NCI-H1694 treated with DMSO at 0.1 percent for 48 hours (cell line): ENCODE measurements at regions not wholly inside any gene's neighbourhood (a gene's known extent, or its start where the extent isn't known, plus 50 kb on each side); places are given as distances from the start of the nearest gene placed in this dataset.

Source experiments
- DNase-seq: peaks from one replicate; lab custom pipeline; 2025; lab: John Stamatoyannopoulos, UW

- no peak for DNase-seq
These were observed 273.2 kb upstream of the PARD3B start for GRCh38 chr2:204272089-204272488.

GRCh38 chr2:204272610-204273287, 272.5 kb upstream of the PARD3B start:
- no peak for DNase-seq

GRCh38 chr2:204274429-204274828, 270.8 kb upstream of the PARD3B start:
- DNase-seq, result no peak

GRCh38 chr2:204274991-204275390, 270.3 kb upstream of the PARD3B start:
- DNase-seq, result no peak

GRCh38 chr2:204277226-204277625, 268.0 kb upstream of the PARD3B start:
- DNase-seq, result no peak

- no peak for DNase-seq
These were observed 266.8 kb upstream of the PARD3B start for GRCh38 chr2:204278454-204278853.

GRCh38 chr2:204279819-204280218, 265.5 kb upstream of the PARD3B start:
- no peak for DNase-seq

GRCh38 chr2:204280262-204280668, 265.0 kb upstream of the PARD3B start:
- DNase-seq, result no peak

- no peak for DNase-seq
These were observed 263.2 kb upstream of the PARD3B start for GRCh38 chr2:204282081-204282480.

GRCh38 chr2:204282525-204282924, 262.8 kb upstream of the PARD3B start:
- DNase-seq, result no peak

GRCh38 chr2:204289066-204289465, 256.2 kb upstream of the PARD3B start:
- DNase-seq, result no peak

- DNase-seq, result no peak
These were observed 252.8 kb upstream of the PARD3B start for GRCh38 chr2:204292439-204292838.

GRCh38 chr2:204293884-204294747, 251.2 kb upstream of the PARD3B start:
- DNase-seq, result no peak

- no peak for DNase-seq
These were observed 246.9 kb upstream of the PARD3B start for GRCh38 chr2:204298404-204298803.

- no peak for DNase-seq
These were observed 245.5 kb upstream of the PARD3B start for GRCh38 chr2:204299766-204300165.

- DNase-seq, result no peak
These were observed 238.6 kb upstream of the PARD3B start for GRCh38 chr2:204306667-204307066.

- DNase-seq, result no peak
These were observed 233.2 kb upstream of the PARD3B start for GRCh38 chr2:204312105-204312504.

- DNase-seq, result no peak
These were observed 232.0 kb upstream of the PARD3B start for GRCh38 chr2:204313256-204313655.

- DNase-seq, result peak; percentile 80
These were observed 230.0 kb upstream of the PARD3B start for GRCh38 chr2:204315236-204315662.

GRCh38 chr2:204317640-204318039, 227.6 kb upstream of the PARD3B start:
- no peak for DNase-seq

- DNase-seq, result no peak
These were observed 224.1 kb upstream of the PARD3B start for GRCh38 chr2:204321027-204321800.

- no peak for DNase-seq
These were observed 223.1 kb upstream of the PARD3B start for GRCh38 chr2:204321910-204322751.
